Right kidney (tissue), 1 donor: ENCODE measurements at regions not wholly inside any gene's neighbourhood (a gene's known extent, or its start where the extent isn't known, plus 50 kb on each side); places are given as distances from the start of the nearest gene placed in this dataset.

ENCODE experiments used
- DNase-seq: peaks from one replicate; pipeline ENCODE4 v3.0.0-alpha.2; 2016

- DNase-seq: peak; percentile 47
These were observed 130.9 kb upstream of the PTPN1 start for GRCh38 chr20:50379049-50379990.

DNA sequence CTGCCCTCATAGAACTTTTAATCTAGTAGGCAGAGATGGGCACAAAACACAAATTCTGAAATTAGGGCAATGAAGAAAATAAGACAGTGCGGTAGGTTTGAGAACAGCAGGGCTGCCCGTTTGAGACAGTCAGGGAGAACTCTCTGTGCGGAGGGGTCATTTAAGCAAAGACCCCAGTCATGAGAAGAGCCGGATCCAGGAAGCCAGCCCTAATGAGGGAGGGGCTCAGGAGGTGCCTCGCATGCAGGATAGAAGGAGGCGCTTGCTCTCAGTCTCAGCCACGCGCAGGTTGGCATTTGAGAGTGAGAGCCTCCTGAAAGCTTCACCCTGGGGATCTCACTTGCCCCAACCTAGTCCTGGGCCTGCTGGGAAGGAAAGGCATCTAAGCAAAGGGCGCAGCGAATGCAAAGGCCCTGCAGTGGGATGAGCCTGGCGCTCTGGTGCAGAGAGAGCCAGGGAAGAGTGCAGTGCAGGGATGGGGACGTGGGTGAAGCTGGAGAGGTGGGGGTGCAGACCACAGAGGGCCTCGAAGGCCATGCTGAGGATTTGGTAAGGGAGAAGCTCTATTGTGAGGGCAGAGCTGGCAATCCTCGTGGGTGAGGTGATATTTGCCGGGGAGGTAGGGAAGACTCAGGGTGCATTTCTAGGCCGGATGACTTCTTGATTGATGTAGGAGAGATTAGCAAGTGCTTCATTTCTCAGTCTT, 130.0 kb upstream of the PTPN1 start:
- no peak for DNase-seq

DNA sequence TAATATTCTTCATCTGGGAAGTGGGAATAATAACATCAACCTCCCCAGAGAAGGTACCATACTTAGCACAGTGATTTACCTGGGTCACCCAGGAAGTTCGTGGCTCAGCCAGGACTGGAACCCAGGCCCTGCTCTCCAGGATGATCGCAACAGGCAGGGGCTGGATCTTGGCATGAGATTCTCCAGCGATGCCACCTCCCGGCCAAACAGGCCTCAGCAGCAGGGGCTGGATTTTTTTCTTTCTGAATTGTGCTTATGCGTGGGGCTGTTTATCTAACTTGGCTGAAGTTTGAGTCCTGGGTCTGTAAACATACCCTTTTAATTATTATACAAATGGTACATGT, 129.5 kb upstream of the PTPN1 start:
- no peak for DNase-seq

DNA sequence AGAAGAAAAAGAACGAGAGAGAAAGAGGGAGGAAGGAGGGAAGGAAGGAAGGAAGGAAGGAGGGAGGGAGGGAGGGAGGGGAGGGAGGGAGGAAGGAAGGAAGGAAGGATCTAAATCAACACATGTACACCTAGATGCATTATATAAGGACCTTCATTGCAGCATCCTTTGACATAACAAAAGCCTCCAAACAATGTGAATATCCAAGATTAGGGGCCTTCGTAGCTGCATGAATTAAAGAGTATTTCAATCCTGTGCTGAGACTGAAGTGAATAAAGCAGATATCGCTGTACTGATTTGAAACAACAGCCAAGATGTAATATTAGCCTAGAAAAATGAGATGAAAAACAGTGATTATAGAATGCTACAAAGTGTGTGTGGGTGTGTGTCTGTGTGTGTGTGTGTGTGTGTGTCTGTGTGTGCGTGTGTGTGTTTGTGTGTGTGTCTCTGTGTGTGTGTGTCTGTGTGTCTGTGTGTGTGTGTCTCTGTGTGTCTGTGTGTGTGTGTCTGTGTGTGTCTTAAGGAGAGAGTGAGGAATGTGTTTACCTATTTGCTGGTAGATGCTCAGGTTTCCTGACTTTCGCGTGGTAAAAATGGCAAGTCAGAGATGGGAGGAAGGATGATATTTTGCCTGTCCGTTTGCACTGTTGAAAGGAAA, 129.0 kb upstream of the PTPN1 start:
- DNase-seq: no peak

DNA sequence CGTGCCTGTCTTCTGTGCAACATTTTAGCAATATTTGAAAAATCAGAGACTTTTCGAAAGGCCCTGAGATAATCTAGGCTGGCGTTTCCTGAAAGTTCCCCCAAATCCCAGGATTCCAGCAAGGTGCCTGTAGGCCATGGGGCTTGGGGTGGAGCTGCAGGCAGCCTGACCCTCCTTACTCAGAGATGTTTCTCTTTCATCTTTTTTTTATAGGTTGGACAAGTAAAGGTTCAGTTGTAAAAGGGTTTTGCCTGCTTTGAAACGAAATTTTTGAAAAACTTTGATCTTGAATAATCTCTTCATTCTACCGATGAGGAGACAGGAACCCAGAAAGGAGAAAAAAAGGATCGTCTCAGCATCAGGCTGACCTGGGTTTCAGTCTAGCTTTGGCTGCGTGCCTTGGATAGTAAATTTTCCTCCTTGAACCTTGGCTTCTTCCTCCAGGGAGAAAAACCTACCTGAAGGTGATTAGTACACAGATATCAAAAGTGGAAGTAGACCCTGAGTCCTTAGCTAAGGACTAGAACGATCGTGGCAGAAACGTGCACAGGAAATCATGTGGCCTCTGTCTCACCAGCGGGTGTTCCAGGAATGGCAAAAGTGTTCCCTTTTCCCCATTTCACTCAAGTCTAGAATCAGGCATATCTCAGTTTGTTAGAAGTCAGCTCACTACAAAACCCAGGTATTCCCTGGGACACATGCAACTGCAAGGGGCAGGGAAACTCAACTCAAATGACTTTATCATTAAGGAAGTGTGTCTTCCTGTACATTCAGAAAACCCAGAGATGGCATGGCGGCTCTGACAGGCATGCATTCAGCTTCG, 128.2 kb upstream of the PTPN1 start:
- no peak for DNase-seq

DNA sequence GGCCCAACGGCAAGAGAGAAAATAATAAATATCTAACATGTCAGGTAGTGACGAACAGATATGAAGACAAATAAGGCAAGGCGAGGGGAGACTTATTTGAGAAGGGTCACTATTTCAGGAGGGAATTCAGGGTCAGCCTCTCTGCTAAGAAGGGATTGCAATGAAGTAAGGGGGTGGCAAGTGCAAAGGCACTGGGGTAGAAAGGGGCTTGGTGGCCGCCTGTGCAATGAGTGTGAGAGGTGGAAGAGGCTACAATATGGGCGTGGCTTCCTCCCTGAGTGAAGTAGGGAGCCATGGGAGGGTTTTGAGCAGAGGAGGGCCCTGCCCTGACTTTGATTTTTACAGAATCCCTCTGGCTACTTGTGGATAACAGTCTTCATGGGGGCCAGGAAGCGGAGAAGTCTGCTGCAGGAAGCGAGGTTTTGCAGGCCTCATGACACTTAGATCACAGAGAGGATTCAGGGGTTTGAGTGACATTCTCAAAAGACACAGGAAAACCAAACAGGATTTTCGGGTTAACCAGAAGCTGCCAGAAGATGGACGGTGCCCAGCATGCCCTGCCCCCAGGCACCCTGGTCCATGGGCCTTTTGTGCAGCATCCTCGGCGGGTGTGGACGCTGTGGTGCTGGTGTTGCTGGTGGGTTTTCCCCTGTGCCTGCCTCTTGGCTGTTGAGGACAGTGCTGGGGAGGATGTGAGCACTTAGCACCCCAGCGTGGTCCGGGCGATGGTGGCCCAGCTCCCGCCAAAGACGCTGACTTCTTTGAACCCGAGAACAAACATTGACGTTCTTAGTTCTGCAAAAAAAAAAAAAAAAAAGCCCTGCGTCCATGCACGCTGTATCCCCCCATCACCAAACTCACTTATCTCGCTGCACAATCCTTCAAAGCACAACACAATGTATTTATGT, 124.2 kb upstream of the PTPN1 start:
- no peak for DNase-seq

DNA sequence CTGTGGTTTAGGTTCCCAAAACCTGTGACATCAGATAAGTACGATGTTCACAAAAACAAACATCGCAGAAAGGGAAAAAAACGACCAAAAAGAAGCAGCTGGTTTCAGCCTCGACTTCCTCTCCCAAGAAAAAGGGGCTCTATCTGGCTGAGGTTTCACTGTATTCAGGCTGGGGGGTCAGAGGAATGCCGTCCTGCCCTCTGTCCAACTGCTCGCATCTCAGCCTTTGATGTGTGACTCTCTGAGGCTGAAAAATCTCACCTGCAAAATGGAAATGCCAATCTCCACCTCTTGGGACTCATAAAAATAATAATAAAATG, 123.6 kb upstream of the PTPN1 start:
- DNase-seq: no peak

DNA sequence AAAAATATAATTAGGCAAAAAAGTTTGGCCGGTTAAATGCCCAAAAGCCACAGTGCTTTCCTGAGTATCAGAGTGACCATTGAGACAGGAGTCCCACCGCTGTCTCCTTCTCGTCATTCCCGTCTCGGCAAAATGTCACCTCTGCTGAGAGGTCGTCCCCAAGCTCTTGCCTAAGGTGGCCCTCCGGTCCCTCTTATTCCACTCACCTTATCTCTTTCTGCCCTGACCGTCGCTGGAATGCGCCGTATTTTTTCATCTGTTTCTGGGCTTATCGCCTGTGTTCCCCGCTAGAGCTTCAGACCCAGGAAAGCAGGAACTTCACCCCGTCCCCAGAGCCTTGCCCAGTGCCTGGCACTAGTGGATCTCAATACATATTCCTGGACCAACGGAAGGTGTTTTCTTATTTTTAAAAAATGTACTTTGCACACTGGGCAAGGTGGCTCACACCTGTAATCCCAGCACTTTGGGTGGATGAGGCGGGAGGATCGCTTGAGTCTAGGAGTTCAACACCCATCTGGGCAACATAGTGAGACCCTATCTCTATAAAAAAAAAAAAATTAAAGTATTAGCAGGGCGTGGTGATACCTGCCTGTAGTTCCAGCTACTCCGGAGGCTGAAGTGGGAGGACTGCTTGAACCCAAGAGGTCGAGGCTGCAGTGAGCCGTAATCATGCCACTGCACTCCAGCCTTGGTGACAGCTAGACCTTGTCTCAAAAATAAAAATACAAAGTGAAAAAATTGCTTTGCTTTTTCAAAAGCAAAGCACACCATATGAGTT, 122.8 kb upstream of the PTPN1 start:
- DNase-seq: no peak

DNA sequence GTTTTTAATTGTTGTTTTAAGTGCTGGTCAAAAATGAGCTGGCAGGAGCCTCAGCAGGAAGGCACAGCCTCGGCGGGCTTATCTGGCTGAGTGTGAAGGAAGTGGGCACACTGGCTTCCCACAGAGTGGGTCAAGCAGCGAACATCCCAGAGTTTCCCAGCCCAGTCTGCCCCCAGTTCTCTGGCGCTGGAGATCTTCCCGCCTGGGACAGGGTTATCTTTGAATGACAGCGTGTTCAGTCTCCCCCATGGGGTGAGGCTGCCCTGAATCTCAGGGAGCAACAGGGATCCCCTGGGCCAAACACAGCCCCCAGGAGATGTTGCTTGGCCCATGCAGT, 122.2 kb upstream of the PTPN1 start:
- DNase-seq: no peak

DNA sequence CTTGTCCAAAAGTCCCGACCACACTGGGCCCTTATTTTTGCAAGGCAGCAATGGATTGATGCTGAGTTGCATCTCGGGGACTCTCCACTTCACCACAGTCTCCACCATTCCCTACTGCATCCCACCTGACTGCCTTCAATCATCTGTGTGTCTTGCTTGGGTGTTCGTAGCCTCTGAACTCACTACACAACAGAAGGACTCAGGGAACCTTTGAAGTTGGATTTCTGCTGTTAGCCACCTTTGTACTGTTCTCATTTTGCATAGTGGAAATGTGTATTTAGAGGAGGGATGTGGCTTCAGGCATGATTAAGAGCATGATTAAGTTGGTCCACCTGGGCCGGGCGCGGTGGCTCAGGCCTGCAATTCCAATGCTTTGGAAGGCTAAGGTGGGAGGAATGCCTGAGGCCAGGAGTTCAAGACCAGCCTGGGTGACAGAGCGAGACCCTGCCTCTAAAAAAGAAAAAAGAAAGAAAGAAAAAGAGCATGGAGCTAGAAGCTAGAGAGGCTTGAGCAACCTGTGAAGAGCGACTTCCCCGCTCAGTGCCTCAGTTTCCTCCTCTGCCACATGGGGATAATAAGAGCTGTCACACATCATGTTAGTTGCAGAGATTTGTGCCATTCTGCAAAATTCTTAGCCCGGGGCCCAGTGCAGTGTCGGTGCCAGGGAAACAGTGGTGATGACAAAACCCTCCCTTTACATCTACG, 121.3 kb upstream of the PTPN1 start:
- no peak for DNase-seq

GRCh38 chr20:50389438-50389807, 120.8 kb upstream of the PTPN1 start:
- no peak for DNase-seq

DNA sequence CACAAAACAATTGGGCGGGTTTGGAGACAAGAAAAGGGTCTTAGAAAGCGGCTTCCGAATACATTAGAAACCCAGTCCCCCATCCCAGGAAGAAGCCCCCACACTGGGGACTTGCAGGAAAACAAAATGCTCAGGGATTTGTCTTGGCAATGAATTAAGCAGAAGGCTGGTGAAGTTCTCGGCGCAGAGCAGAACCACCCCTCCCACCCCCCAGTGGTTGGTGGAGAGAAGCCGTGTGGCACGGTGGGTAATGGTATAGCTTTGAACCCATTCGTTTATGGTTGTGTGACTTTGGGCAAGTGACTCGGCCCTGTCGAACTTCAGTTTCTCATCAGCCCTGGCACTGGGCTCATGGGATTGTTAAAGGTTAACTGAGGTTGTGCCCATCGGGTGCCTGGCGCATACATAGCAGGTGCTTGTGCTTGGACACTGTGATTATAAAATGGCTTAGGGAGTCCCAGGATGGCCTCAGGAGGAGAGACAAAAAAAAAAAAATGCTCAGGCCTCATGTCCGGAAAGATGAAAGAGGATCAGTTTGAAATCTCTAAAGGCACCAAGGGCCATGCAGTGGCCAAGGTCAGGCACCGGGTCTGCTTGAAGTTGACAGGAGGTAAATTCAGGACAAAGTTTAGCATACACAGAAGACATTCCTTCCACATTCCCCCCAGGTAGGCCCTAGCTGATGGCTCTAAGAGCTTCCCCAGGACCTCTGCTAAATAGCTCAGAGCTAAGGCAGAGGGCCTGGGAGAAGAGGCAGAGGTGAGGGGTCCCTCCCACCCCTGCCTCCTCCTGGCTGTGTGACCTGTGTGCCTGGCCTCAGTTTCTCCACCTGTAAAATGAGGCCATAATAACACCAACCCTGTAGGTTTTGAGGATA, 120.1 kb upstream of the PTPN1 start:
- no peak for DNase-seq

DNA sequence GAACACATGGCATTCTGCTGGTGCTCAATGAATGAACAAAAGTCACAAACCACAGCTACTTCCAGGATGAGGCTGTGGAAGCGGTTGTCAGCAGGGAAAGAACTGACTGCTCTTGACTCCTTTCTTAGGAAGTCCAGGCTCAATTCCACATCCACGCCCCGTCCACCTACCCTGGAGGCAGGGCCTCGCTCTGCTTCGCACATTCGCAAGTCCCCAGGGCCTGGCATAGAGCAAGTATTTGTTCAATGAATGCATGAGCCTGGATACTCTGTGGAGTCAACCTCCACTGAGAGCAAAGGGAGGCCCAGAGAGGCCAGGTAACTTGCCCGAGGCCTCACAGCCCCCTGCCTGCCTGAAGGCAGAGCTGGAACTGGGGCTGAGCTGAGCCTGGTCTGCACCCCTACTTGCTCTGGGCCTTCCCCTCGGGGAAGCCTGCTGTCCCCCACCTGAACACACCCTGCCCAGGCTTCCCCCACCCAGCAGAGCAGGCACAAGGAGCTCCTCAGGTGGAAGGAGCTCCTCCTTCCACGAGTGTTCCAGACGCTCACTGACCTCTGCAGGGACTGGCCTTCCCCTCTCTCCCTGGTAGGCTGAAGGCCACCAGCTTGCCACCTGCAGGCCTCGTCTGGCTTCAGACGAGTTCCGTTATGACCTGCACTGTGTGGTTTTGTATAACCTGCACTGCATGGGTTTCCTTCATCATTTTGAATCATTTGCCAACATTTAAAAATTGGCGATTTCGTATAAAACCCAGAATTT, 119.3 kb upstream of the PTPN1 start:
- no peak for DNase-seq

DNA sequence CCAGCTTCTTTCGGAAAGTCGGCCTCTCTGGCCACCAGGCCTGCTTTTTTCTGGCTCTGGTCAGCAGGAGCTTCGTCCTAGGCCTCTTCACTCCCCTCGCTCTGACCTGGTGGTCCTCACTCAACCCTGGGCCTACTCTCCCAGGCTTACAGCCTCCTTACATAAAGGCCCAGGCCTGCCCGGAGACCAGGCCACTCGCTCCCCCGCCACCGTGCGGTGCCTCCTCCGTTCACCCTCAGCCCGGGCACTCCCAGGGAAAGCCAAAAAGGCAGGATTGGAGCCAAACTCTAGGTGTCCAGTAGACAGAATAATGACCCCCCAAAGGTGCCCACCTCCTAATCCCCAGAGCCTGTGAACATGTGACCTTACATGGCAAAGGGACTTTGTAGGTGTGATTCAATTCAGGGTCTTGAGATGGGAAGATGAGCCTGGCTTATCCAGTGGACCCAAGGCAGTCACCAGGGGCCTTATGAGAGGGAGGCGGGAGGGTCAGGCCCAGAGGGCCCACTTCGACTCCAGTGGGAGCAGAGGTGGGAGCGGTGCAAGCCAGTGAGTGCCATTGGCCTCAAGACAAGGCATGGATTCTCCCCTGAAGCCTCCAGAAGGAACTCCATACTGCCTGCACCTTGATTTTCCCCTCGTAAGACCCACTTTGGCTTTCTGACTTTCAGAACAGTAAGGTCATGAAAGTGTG, 118.6 kb upstream of the PTPN1 start:
- no peak for DNase-seq

DNA sequence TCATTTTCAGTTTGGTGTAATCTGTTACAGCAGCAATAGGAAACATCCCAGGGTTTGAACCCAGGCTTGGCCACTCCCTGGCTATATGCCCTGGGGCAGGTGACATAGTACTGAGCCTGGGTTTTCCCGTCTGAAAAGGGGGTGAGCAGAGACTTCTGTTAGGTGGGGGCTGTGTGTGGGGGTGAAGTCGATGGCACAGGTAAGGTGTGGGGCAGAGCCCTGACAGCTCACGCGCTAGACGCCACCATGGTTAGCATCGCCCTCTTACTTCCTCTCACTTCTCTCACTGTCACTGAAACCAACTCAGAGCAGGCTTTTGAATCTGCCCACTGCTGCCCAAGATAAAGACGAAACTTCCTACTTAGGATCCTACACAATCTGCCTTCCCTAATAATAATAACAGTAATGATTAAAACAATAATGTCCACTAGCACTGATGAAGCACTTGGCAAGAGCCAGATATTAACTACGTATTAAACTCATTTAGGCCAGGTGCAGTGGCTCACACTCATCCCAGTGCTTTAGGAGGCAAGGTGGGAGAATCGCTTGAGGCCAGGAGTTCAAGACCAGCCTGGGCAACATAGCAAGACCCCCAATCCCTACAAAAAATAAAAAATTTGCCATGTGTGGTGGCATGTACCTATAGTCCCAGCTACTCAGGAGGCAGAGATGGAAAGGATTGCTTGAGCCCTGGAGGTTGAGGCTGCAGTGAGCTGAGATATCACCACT, 117.9 kb upstream of the PTPN1 start:
- DNase-seq: no peak

- DNase-seq: no peak
These were observed 116.9 kb upstream of the PTPN1 start for GRCh38 chr20:50393242-50393641.

- DNase-seq: no peak
These were observed 116.1 kb upstream of the PTPN1 start for GRCh38 chr20:50393990-50394561.
